ENCODE measurements at regions not wholly inside any gene's neighbourhood (a gene's known extent, or its start where the extent isn't known, plus 50 kb on each side); places are given as distances from the start of the nearest gene placed in this dataset.

DNA sequence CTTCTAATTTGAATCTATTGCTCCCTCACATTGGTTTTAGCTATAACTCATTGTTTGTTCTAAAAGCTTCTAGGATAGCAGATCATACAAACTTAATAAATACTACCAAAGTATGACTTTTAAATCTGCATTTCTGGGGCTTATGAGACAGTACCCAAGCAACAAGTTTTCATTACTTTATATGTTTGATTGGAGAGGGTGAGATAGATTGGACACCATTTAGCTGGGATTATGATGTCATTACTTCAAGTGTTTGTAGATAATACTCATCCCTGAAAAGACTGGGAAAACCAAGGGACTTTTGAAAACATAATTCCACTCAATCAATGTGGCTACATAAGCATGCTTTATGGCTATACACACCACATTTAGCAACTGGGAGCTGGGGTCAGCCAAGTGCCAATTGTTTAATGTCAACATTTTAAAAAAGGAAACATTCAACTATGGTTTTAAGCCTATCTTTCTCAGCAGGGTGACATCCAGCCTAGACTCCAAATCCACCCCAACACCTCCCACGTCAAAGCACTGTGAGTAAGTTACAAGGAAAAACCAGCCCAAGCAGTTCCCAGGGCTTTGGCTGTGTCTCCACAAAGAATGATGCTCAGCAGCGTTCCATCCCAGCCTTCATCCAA, 119.9 kb downstream of the ETAA1 start:
- no peak for DNase-seq

DNA sequence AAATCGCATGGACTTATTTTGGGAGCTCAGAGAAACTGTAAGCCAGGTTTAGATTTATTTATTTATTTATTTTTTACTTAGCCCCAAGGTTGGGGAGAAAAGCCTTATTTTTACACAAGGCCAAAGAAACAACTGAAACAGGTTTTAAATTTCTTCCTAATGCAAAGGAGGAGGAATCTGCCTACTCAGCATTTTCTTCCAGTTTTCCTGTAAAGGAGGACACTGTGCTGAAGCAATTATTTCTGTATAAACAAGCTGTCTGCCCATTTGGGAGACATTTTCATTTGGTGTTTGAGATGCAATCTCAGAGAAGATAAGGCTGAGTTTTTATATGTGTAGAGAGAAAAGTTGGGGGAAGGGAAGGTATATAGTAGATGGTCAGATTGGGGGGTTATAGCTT, 125.0 kb downstream of the ETAA1 start:
- no peak for DNase-seq

DNA sequence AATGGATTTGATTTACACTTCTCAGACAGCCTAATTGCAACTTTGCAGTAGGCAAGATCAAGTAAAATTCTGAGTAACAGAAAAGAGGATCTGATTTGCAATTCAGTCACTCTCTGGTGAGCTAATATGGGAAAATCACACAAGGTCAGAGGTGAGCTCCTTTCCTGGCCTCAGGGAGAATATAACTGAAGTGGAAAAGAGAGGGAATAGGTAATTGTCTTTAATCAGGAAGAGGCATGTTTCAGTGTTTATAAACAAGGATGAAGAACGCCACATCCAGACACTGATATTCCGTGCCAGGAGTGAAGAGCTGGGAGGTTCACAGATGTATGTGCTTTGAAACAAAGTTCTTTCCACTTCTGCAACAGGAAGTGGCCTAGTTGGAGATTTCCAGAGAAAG, 127.1 kb downstream of the ETAA1 start:
- no peak for DNase-seq

DNA sequence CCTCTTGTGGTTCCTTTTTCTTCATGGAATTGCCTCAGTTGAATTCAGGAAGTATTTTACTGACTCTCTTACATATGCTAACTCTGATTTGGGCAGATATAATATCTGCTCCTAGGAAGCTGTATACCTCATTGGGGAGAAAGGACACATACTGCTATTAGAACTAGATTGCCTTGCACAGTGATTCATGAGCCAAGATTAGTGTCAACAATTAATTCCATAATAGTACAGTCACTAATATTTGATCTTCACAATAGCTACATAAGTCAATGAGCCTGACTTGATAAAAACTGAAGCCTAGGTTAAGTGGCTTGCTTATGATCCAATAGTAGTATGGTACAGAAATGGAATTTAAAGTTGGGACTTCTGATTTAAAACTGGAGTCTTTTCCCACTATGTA, 127.6 kb downstream of the ETAA1 start:
- no peak for DNase-seq

DNA sequence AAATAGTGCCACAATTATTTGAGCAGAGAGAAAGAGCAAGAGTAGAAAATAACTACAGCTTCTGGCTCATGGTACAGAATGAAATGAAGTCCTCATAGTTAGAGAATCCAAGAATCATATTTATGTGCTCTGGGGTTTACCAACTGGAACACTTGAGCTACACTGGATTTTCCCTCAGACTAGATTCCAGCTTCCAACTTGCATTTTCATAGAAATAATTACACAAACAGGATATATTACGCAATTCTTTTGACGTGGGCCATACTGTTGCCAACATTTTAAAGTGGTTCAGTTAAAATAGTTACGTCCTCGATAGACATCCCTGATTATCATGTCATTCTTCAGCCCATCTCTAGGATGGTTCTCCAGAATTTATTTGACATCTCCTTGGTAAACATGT, 129.2 kb downstream of the ETAA1 start:
- no peak for DNase-seq

DNA sequence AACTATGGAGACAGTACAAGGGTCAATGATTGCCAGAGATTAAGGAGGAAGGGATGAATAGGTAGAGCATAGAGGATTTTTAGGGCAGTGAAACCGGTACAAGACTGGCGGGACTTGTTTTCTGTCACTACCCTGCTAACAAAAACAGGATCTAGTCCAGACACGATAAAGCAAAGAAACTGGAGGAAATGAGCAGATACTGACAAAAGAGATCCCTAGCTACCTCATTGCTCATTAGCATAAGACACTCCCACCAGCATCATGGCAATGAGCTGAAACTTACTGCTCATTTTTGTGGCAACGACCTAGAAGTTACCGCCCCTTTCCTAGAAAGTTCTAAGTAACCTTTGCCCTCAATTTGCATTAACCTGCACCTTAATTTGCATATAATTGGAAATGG, 131.2 kb downstream of the ETAA1 start:
- no peak for DNase-seq

DNA sequence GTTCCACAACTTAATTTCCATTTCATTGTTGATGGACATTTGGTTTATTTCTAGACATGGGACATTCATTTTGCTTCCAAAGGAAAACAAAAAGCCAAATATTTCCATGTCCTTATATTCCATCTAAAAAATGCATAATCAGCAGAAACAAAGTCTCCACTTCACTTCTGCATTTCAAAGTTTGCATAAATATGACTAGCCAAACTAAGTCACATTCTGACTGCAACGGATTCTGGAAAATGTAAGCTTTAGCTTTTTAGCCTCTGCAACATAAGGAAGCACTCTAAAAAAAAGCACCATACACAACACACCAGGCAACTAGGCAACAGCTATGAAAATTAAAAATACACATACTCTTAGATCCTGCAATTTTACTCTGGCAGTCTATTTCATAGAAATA, 135.3 kb downstream of the ETAA1 start:
- no peak for DNase-seq

DNA sequence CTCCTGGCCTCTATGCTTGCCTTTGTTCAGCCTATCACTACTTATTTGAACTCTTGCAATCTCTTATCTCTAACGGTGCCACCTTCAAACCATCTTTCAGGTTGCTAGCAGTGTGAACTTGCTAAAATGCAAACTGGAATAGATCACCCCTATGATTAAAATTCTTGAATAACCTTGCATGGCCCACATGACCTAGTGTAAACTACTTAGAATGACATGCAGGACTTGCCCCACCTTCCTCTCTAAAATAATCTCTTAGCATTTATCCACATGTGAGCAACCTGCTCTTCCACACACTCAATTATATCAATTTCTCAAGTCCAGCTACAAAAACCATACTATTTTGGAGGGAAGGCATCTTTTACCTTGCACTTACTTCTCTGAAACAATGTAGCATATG, 137.6 kb downstream of the ETAA1 start:
- DNase-seq, result no peak

DNA sequence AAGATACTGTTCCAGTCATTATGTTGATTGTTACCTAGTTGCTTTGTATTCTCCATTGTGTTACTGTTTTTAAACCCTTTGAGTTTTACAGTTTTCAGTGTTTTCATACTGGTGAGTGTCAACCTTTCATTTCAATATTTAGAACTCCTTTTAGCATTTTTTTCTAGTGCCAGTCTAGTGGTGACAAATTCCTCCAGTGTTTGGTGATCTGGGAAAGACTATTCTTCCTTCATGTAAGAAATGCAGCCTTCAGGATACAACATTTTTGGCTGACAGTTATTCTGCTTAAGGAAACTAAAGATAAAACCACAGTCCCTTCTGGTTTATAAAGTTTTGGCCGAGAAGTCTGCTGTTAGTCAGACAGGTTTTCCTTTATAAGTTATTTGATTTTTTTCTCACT, 143.8 kb downstream of the ETAA1 start:
- no peak for DNase-seq

DNA sequence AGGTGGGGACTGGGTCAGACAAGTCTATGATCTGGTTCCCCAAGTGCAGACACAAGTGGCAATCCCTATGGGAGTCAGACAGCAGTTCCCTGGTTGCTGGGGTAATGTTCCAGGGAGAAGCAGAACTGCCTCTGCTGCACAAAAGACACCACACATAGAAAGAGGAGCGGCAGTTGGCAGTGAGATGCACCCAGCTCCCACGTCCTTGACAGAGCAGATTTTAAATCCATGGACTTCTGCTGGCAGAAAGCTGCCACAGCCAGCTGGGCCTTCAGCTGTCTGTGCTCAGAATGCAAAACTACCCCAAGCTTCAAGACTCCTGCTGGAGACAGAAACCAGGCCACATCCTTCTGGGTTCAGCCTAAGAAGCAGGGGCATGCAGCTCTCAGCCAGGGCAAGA, 147.2 kb downstream of the ETAA1 start:
- no peak for DNase-seq

DNA sequence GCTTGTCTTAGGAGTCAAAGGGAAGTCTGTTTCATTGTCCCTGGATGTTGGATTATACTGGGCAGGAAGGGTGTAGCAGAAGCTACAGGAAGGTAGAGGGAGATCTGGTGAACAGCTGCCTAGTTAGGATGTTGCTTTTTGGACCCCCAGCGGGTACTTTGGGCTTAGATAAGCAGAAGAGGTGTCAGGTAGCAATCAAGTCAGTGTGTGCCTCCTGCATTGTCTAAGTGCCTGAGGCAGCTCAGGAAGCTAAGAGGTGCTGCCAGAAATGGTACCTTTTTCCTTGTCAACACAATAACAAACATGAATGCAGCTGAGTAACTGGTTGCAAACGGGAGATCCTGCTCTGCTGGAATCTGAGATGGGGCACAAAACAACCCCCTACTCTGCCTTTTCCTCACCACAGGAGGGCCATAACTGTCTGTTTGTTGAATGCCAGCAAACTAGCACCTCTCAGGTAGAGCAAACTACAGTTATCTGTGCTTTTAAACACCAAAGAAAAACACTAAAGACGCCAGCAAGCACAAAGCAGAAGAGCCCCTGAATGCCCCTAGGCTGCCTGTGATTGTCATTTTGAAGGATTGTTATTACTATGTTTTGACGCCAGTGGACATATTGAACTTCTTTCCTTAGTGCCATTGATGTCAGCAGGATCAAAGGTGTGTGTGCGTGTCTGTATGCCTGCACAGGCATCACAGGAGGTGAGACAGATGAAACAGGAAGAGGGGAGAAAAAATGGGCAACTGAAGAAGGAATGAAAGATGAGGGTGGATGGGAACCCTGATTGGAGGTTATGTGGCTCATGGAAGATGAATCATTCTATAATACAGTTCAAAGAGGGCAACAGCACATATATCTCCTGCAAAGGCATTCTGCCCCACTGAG, 151.4 kb downstream of the ETAA1 start:
- DNase-seq, result no peak

DNA sequence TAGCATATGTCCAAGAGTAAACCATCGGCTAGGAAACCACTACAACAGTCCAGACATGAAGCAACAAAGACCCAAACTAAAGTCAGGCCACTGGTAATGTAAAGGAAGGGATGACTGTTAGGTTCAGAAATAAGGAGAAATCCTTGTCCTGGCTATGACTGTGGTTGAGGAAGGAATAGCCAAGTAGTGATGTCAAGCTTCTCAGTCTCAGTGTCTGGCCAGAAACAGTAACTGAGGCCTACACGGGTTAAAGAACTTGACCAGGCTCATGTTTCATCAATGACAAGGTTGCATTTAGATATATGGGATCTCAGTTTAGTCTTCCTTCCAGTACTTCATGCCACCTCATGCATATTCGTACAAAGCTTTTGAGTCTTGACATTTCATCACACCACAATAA, 162.0 kb downstream of the ETAA1 start:
- no peak for DNase-seq

DNA sequence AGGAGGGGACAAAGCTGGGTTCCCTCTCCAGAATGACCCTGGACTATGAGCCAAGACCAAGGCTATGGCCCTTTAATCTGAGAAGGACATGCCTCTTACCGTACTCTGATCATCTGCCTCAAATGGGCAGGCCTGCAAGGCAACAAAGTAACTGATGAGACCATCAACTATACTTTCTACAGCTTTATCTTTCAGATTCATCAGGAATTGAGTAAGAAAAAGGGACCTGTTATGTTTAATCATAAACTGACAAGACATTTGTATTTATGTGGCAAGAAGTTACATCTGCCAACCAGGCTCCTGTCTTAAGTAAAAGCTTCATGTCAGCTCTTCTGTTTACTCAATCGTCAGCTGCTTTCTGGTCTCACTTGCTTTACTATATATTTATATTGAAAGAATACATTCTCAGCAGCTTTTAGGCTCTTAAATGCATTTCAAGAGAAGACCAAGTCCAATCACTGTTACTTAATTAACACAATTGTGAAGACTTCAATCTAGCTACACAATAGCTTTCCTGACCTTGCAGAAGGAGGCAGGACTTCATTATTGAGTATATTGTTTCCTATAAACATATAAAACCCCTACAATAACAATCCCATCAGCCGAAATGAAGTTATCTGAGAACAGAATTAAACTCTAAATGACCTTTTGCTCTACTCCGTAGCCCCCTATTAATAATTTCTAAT, 163.8 kb downstream of the ETAA1 start:
- DNase-seq, result no peak

DNA sequence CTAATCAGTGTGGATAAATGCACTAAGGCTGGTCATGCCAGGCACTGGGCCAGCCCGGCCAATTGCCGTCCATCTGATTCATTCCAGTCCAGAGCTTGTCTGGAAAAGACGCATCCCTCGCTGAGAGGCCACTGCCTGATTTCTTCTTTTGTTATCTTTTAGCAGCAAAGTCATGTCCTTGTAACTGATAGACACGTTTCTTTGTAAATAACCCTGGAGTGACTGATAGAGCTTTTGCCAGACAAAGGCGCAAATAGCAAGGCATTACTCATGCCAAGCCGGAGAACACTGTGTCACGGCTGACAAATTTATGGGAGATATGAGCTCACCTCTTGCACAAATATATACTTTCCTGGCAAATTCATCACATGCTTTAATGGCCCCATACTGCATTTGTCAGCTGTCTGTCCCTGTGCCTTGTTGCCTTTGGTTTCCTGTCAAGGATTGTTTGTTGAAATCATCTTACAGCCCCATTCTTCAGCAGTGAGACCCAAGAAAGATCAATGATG, 164.4 kb downstream of the ETAA1 start:
- DNase-seq, result no peak

DNA sequence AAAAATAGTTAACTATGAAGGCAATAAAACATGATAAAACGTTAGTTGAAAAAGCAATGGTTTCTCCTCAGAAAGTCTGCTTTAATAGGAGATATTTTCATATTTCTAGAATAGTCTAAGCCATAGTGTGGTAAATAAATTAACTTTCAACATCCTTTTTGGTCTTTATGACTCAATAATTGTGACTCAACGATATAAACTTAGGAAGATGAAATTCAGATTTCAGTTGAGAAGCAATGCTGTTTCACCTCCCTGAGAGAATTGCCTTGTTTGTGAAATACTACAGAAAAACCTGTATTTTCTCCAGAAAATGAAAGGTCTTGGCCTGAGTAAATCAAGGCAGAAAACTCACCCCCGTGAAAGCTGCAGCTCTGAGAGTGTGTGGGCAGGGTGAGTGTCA, 166.9 kb downstream of the ETAA1 start:
- DNase-seq, result no peak

DNA sequence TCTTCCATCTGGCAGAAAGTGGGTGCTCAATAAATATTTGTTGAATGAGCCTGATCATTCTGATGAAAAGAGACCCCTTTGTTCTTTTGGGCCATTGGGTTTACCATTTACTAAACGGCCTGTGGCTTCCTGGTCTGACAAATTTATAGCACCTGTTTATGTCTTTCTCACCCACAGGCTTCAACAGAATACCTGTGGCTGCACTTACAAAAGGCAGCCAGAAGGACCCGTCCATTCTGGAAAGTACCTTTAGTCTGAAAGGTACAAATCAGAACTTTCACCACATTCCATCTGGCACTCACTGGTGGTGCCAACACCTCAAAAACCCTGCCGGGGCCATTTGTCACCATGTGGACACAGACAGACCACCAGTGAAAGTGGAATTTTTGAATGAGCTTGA, 167.5 kb downstream of the ETAA1 start:
- no peak for DNase-seq

DNA sequence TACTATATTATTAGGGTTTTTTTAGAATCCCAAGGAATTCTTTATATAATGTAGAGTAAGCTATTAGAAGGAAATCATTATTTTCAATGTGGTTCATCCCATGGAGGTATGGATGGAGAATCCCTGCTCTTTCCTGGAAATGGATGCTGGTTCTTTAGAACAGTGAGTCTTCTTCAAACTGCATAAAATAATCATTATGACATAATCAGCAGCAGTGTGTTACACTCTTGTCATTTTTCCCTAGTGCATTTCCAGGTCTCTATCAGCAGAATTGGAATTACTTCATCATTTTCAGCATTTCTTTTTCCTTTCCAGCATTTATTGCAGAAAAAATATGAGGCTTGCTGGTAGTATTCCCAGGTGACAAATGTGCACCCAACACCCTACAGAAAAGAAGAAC, 168.1 kb downstream of the ETAA1 start:
- DNase-seq, result no peak

DNA sequence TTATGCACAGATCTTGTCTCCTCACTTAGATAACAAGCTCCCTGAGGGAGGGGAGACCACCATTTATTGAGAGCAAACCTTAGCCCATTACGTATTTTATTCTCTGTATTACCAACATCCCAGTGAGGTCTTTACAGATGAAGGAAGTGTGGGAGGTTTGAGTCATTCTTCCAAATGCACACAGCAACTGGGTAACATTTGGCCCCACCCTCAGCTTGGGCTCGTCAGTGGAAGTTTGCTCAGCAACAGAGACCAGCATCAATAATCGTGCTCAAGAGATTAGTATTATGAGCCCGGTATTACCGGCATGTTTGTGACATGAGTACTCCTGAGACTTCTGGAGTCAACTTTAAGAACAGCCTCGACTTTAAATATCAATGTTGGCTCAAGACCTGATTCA, 168.6 kb downstream of the ETAA1 start:
- no peak for DNase-seq

DNA sequence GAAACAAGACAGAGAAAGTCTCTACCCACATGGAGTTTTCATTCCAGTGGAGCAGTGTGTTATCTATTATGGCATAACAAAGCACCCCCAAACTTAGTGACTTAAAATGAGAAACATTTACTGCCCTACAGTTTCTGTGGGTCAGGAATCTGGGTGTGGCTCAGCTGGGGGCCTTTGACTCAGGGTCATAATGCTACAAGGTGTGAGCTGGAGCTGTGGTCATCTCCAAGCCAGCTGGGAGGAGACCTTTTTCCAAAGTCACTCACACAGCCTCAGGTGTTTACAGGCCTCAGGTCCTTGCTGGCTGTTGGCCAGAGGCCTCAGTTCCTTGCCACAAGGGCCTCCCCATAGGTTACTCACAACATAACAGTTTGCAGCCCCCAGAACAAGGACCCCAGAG, 169.2 kb downstream of the ETAA1 start:
- no peak for DNase-seq

DNA sequence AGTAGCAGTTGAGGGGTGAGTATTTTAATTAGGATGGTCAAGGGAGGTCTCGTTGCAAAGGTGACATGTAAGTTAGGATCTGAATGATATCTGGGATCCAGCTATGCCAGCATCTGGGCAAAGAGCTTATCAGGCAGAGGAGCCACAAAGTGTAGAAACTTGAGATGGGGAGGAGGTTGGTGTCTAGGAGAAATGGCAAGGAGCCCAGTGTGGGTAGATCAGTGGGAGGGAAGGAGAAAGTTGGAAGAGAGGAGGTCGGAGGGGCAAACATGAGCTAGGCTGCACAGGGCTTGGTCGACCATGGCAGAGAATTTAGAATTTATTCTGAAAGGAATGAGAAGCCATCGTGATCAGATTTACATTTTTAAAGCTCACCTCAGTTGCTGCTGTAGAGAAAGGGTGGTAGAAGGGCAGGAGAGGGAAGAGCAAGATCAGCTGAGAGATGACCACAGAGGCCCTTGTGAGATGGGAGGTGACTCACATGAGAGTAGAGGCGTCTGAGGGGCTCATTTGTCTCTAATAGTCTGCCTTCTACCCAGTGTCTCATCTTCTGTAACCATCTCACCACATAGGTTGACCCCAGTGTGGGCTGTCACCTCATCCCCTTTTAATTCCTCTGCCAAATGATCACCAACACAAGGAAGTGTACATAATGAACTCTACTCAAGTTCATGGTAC, 170.0 kb downstream of the ETAA1 start:
- no peak for DNase-seq

DNA sequence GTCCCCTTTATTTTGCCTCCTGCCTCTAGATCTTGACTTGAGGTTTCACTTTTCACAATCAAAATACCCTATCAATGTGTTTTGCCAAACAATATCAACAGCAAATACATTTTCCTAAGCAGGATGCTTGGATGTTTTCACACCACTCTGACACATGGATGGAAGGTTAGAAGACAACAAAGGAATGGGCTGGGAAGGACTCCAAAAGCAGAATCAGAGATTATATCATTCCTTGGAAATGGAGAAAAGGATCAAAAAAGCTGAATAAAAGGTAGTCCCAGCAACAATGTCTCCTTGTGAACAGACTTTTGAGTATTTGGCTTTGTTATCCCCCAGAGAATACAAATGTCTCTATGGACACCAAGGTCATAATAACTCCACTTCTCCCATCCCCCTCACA, 170.8 kb downstream of the ETAA1 start:
- no peak for DNase-seq

DNA sequence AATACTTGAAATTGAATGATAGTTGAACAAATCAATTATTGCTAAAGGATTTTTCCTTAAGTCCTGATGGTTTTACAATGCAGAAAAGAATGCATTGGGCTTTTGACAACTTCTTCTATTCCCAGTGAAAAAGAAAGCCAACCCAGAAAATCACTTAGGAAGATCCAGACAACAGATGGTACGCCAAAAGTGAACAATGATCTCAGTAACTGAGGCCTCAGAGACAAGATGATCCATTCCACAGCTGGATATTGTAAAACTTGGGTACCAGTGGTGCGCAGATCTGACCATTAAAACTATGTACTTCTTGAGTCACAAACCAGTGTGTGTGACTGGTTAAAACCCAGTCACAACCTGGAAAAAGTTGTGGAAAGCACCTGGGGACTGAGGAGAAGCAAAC, 173.5 kb downstream of the ETAA1 start:
- DNase-seq, result no peak
